ENCODE measurements at regions not wholly inside any gene's neighbourhood (a gene's known extent, or its start where the extent isn't known, plus 50 kb on each side); places are given as distances from the start of the nearest gene placed in this dataset.

- TF ChIP-seq, protein P1, sequence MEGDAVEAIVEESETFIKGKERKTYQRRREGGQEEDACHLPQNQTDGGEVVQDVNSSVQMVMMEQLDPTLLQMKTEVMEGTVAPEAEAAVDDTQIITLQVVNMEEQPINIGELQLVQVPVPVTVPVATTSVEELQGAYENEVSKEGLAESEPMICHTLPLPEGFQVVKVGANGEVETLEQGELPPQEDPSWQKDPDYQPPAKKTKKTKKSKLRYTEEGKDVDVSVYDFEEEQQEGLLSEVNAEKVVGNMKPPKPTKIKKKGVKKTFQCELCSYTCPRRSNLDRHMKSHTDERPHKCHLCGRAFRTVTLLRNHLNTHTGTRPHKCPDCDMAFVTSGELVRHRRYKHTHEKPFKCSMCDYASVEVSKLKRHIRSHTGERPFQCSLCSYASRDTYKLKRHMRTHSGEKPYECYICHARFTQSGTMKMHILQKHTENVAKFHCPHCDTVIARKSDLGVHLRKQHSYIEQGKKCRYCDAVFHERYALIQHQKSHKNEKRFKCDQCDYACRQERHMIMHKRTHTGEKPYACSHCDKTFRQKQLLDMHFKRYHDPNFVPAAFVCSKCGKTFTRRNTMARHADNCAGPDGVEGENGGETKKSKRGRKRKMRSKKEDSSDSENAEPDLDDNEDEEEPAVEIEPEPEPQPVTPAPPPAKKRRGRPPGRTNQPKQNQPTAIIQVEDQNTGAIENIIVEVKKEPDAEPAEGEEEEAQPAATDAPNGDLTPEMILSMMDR (IDR thresholded peaks at IDR 0.05; ENCODE audit: insufficient read depth, low read length) = no peak
- no peak for TF ChIP-seq POLR2AphosphoS5 (IDR thresholded peaks at IDR 0.05; ENCODE audit: low read depth)
- TF ChIP-seq, protein P2, sequence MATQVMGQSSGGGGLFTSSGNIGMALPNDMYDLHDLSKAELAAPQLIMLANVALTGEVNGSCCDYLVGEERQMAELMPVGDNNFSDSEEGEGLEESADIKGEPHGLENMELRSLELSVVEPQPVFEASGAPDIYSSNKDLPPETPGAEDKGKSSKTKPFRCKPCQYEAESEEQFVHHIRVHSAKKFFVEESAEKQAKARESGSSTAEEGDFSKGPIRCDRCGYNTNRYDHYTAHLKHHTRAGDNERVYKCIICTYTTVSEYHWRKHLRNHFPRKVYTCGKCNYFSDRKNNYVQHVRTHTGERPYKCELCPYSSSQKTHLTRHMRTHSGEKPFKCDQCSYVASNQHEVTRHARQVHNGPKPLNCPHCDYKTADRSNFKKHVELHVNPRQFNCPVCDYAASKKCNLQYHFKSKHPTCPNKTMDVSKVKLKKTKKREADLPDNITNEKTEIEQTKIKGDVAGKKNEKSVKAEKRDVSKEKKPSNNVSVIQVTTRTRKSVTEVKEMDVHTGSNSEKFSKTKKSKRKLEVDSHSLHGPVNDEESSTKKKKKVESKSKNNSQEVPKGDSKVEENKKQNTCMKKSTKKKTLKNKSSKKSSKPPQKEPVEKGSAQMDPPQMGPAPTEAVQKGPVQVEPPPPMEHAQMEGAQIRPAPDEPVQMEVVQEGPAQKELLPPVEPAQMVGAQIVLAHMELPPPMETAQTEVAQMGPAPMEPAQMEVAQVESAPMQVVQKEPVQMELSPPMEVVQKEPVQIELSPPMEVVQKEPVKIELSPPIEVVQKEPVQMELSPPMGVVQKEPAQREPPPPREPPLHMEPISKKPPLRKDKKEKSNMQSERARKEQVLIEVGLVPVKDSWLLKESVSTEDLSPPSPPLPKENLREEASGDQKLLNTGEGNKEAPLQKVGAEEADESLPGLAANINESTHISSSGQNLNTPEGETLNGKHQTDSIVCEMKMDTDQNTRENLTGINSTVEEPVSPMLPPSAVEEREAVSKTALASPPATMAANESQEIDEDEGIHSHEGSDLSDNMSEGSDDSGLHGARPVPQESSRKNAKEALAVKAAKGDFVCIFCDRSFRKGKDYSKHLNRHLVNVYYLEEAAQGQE (IDR thresholded peaks at IDR 0.05; ENCODE audit: insufficient replicate concordance, low read depth) = no peak
- TF ChIP-seq SPI1 (IDR thresholded peaks at IDR 0.05; ENCODE audit: borderline replicate concordance, low read depth) = no peak
Observed at GRCh38 chr9:85228111-85228855, 513.5 kb downstream of the AGTPBP1 start.

Measured in HL-60 (cell line).